Activated CD8-positive, alpha-beta T cell treated with anti-CD3 and anti-CD28 coated beads for 36 hours (primary cell): ENCODE measurements at regions not wholly inside any gene's neighbourhood (a gene's known extent, or its start where the extent isn't known, plus 50 kb on each side); places are given as distances from the start of the nearest gene placed in this dataset.

Experiments
- ATAC-seq: fragments of 200-7000 bp; cut with Tn5 transposase; one replicate; pipeline ENCODE4 v1.10.0; 2021; ENCODE audit warnings: mild to moderate bottlenecking, moderate library complexity
- CTCF ChIA-PET: fragments of 350-600 bp; sonication (Branson Sonifier 250); formaldehyde crosslinking; loops from one replicate; lab custom pipeline; 2021; ENCODE audit warnings: antibody characterized with exemption; lab: Charles Lee
- POLR2A ChIA-PET: fragments of 350-600 bp; sonication (Branson Sonifier 250); formaldehyde crosslinking; loops from one replicate; lab custom pipeline; 2021; ENCODE audit warnings: antibody characterized with exemption; lab: Charles Lee
- DNase-seq: peaks from one replicate; pipeline ENCODE4 v3.0.0-alpha.2; 2020
- H3K27ac Mint-ChIP-seq: one replicate; pipeline ENCODE4 v1.8.0; 2021; ENCODE audit warnings: mild to moderate bottlenecking, mixed read lengths
- H3K27me3 Mint-ChIP-seq: one replicate; pipeline ENCODE4 v1.8.0; 2021; ENCODE audit warnings: mixed read lengths
- H3K36me3 Mint-ChIP-seq: one replicate; pipeline ENCODE4 v1.8.0; 2021; ENCODE audit warnings: low read depth, mixed read lengths
- H3K4me1 Mint-ChIP-seq: one replicate; pipeline ENCODE4 v1.8.0; 2021; ENCODE audit warnings: low read depth, mixed read lengths
- H3K4me3 Mint-ChIP-seq: one replicate; pipeline ENCODE4 v1.8.0; 2021; ENCODE audit warnings: mild to moderate bottlenecking, moderate library complexity, mixed read lengths
- H3K9me3 Mint-ChIP-seq: one replicate; pipeline ENCODE4 v1.8.0; 2021; ENCODE audit warnings: mixed read lengths
- CTCF ChIP-seq: fragments of 200-600 bp; IDR thresholded peaks from one replicate; pipeline ENCODE4 v1.8.0; 2022; ENCODE audit warnings: antibody characterized with exemption, mild to moderate bottlenecking
- intact Hi-C: fragments of 100-400 bp; cut with micrococcal nuclease; formaldehyde crosslinking; loops from one replicate; pipeline ENCODE4 v1.10.0; 2022

DNA sequence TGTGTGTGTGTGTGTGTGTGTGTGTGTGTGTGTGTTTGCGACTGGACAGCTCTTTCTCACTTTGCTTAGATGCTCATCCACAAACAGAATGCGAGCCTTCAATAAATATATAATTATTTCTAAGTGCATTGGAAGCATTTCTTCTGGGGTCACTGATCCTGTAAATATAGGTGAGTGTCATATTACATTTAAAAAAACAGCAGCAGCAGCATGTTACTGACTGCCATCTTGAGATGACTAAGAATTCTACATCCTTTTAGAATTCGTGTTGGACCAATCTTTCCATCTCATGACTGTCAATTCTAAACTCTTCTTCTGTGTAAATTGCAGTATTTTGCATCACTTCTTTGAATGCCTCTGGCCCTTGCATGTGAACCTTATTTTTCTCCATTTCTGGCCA, 238.0 kb upstream of the DDI1 start:
- no peak for TF ChIP-seq CTCF
- Mint-ChIP-seq H3K4me3 (no peak overlapping the region), H3K36me3 (no peaks in the 10 kb centered on the region), H3K9me3 (no peaks in the 10 kb centered on the region), H3K27me3 (no peaks in the 10 kb centered on the region), H3K4me1 (no peaks in the 10 kb centered on the region), H3K27ac (no peak overlapping the region)
- no peak for DNase-seq
- intact Hi-C loops = no loop called here
- ChIA-PET POLR2A (no interaction called here), CTCF (no interaction called here)
- ATAC-seq = no peak

DNA sequence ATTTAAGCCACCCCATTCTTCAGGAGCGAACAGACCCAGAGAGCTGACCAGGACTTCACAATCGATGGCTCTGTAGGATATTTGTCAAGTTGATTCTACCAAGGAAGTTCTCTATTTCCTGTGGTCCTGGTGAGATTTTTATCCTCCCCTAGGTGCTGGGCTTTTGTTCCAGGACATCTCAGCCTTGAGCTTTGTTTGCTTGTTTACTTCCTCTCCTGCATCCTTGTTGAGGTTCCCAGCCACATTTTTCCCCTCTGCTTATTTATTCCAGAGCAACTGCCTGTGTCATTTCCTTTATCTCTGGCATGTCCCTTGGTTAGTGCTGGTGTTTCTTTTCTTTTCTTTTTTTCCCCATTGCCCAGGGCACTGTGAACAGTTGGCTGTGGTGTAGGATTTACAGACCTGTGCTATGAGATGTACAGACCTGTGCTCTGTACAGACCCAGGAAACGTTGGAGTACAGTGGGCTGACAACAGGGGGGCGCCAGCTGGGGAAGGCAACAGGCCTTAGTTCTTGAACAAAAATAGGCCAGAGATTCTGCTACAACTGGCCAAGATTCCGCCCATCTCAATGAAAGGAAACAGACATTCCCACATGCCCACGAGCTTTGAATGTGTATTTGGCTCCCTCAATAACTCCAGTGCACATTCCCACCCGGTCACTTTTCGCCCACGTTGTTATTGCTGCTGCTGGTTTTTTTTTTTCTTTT, 235.9 kb upstream of the DDI1 start:
- Mint-ChIP-seq H3K4me1 (no peaks in the 10 kb centered on the region), H3K27ac (no peak overlapping the region), H3K27me3 (no peaks in the 10 kb centered on the region), H3K4me3 (no peak overlapping the region), H3K9me3 (no peaks in the 10 kb centered on the region), H3K36me3 (no peaks in the 10 kb centered on the region)
- intact Hi-C loops = no loop called here
- DNase-seq (no peak), ATAC-seq (no peak)
- POLR2A ChIA-PET = no interaction called here
- TF ChIP-seq CTCF = no peak
- CTCF ChIA-PET = no interaction called here

DNA sequence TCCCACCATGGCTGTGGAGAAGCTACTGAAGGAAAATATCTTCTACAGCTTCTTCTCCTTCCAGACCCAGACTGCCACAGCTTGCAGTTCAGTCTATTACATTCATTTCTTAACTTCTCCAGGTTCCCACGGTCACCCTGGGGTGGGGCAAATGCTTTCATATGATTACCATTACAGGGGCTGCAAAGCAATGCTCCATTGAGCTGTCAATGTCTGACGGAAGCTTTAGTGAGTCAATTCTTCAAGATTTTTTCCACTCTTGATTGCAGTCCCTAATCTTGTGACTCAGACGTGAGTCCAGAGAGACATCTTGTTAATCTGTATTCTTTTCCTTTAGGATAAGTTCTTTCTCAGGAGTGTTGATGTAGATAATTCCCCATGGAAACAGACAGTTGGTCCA, 233.4 kb upstream of the DDI1 start:
- no peaks in the 10 kb centered on the region for H3K9me3 Mint-ChIP-seq
- no peak overlapping the region for H3K4me3 Mint-ChIP-seq
- DNase-seq = no peak
- no peak for TF ChIP-seq CTCF
- POLR2A ChIA-PET = no interaction called here
- ATAC-seq = no peak
- H3K4me1 Mint-ChIP-seq = no peaks in the 10 kb centered on the region
- intact Hi-C loops = no loop called here
- H3K27me3 Mint-ChIP-seq = no peaks in the 10 kb centered on the region
- H3K27ac Mint-ChIP-seq = no peak overlapping the region
- H3K36me3 Mint-ChIP-seq = no peaks in the 10 kb centered on the region
- CTCF ChIA-PET = no interaction called here

GRCh38 chr11:103805688-103806009, 230.8 kb upstream of the DDI1 start:
- DNase-seq (no peak), ATAC-seq (no peak)
- H3K4me3 Mint-ChIP-seq = no peak overlapping the region
- no peak overlapping the region for H3K27ac Mint-ChIP-seq
- ChIA-PET CTCF (no interaction called here), POLR2A (no interaction called here)
- no peak for TF ChIP-seq CTCF
- no peaks in the 10 kb centered on the region for H3K36me3 Mint-ChIP-seq
- no peaks in the 10 kb centered on the region for H3K9me3 Mint-ChIP-seq
- no peaks in the 10 kb centered on the region for H3K4me1 Mint-ChIP-seq
- intact Hi-C loops = no loop called here
- no peaks in the 10 kb centered on the region for H3K27me3 Mint-ChIP-seq

GRCh38 chr11:103806130-103806895, 230.1 kb upstream of the DDI1 start:
- POLR2A ChIA-PET = no interaction called here
- no peak overlapping the region for H3K4me3 Mint-ChIP-seq
- no peak overlapping the region for H3K27ac Mint-ChIP-seq
- CTCF ChIA-PET = no interaction called here
- H3K27me3 Mint-ChIP-seq = no peaks in the 10 kb centered on the region
- ATAC-seq (no peak), DNase-seq (no peak)
- H3K9me3 Mint-ChIP-seq = no peaks in the 10 kb centered on the region
- TF ChIP-seq CTCF = no peak
- intact Hi-C loops = no loop called here
- H3K4me1 Mint-ChIP-seq = no peaks in the 10 kb centered on the region
- no peaks in the 10 kb centered on the region for H3K36me3 Mint-ChIP-seq
